ENCODE measurements at regions not wholly inside any gene's neighbourhood (a gene's known extent, or its start where the extent isn't known, plus 50 kb on each side); places are given as distances from the start of the nearest gene placed in this dataset.
"Not testable (repeated sequence)": the region's sequence is repeated elsewhere in the genome, so short reads cannot be mapped to it uniquely, and the experiment has no call there.

- DNase-seq (ENCODE audit: low read depth, low spot score), result no peak
Measured at GRCh38 chr6:111925296-111925695, 52.0 kb upstream of the FYN start.

- no peak for DNase-seq (ENCODE audit: low read depth, low spot score)
Measured at GRCh38 chr6:111926731-111927302, 53.6 kb upstream of the FYN start.

- DNase-seq (ENCODE audit: low read depth, low spot score), result no peak
Measured at GRCh38 chr6:111927321-111927720, 54.1 kb upstream of the FYN start.

GRCh38 chr6:111928139-111928538 lies 54.9 kb upstream of the FYN start:
- DNase-seq (ENCODE audit: low read depth, low spot score), result no peak

- DNase-seq (ENCODE audit: low read depth, low spot score), result not testable (repeated sequence)
Measured at GRCh38 chr6:111934611-111935010, 61.4 kb upstream of the FYN start.

GRCh38 chr6:111936718-111937117 lies 63.5 kb upstream of the FYN start:
- no peak for DNase-seq (ENCODE audit: low read depth, low spot score)

- DNase-seq (ENCODE audit: low read depth, low spot score), result peak; percentile 90
Measured at GRCh38 chr6:111938710-111939109, 65.5 kb upstream of the FYN start.

- DNase-seq (ENCODE audit: low read depth, low spot score), result no peak
Measured at GRCh38 chr6:111939902-111940301, 66.7 kb upstream of the FYN start.

GRCh38 chr6:111940801-111941200 lies 67.5 kb upstream of the FYN start:
- no peak for DNase-seq (ENCODE audit: low read depth, low spot score)

GRCh38 chr6:111941686-111942330 lies 68.6 kb upstream of the FYN start:
- no peak for DNase-seq (ENCODE audit: low read depth, low spot score)

GRCh38 chr6:111942561-111942960 lies 69.3 kb upstream of the FYN start:
- no peak for DNase-seq (ENCODE audit: low read depth, low spot score)

- DNase-seq (ENCODE audit: low read depth, low spot score), result no peak
Measured at GRCh38 chr6:111943266-111943665, 70.0 kb upstream of the FYN start.

- no peak for DNase-seq (ENCODE audit: low read depth, low spot score)
Measured at GRCh38 chr6:111943726-111944125, 70.5 kb upstream of the FYN start.

GRCh38 chr6:111944541-111944940 lies 71.3 kb upstream of the FYN start:
- DNase-seq (ENCODE audit: low read depth, low spot score), result no peak

- DNase-seq (ENCODE audit: low read depth, low spot score), result no peak
Measured at GRCh38 chr6:111949546-111949945, 76.3 kb upstream of the FYN start.

- not testable (repeated sequence) for DNase-seq (ENCODE audit: low read depth, low spot score)
Measured at GRCh38 chr6:111949984-111950383, 76.7 kb upstream of the FYN start.

- DNase-seq (ENCODE audit: low read depth, low spot score), result peak; percentile 84
Measured at GRCh38 chr6:111950661-111951496, 77.6 kb upstream of the FYN start.

- no peak for DNase-seq (ENCODE audit: low read depth, low spot score)
Measured at GRCh38 chr6:111951497-111952085, 78.3 kb upstream of the FYN start.

- DNase-seq (ENCODE audit: low read depth, low spot score), result no peak
Measured at GRCh38 chr6:111952274-111952673, 79.0 kb upstream of the FYN start.

- no peak for DNase-seq (ENCODE audit: low read depth, low spot score)
Measured at GRCh38 chr6:111952821-111953540, 79.7 kb upstream of the FYN start.

- no peak for DNase-seq (ENCODE audit: low read depth, low spot score)
Measured at GRCh38 chr6:111956098-111956497, 82.8 kb upstream of the FYN start.
